ENCODE measurements at regions not wholly inside any gene's neighbourhood (a gene's known extent, or its start where the extent isn't known, plus 50 kb on each side); places are given as distances from the start of the nearest gene placed in this dataset.
"Not testable (repeated sequence)": the region's sequence is repeated elsewhere in the genome, so short reads cannot be mapped to it uniquely, and the experiment has no call there.

DNA sequence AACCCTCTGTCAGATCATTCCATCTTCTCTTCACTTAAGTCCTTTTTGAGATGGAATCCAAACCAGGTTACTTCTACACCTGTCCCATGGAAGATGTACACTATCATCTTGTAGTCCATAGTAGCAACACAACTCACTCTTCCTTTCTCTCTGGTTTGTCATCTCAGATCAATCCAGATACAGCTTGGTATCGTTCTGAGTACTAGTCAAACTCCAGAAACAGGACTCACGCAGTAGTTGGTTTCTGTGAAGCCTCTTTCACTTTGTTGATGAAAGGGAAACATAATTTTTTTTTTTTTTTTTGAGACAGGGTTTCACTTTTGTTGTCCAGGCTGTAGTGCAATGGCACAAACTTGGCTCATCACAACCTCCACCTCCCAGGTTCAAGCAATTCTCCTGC lies 484.0 kb downstream of the PRDM9 start:
- Histone ChIP-seq H3K36me3 (no peaks in the 10 kb centered on the region), H3K9me3 (replicated peaks) (no peaks in the 10 kb centered on the region), H3K27me3 (no peaks in the 10 kb centered on the region), H3K4me3 (no peak overlapping the region), H3K27ac (no peak overlapping the region), H3K4me1 (no peaks in the 10 kb centered on the region)
- DNase-seq = no peak

DNA sequence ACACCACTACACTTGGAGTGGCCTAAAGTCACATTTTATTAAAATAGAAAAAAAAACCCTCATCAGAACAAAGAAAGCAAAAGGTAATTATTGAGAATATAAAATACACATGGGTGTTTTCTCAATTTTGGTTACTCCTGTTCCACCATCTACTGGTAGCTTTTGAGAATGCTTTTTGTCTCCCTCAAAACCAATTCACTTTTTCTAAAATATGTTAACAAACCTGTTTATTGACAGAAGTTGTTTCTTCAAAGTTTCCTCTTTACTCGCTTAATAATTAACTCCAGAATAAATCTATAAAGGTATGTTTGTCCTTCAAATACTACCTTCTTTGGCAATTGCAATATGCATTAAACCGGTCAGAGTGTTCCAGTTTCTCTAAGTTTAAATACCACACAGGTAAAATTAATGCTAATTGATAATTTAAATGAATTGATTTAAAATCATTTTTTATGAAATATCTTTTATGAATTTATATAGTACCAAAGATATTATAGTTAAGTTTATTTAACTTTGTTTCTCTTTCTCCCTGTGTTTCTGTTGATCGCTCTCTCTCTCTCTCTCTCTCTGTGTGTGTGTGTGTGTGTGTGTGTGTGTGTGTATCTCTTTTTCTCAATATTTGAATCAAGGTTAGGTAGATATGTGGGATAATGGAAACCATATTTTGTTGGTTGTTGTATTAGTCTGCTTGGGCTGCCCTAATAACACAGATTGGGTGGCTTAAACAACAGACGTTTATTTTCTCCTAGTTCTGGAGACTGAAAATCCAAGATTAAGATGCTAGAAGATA lies 487.4 kb downstream of the PRDM9 start:
- Histone ChIP-seq H3K4me1 (no peaks in the 10 kb centered on the region), H3K27ac (no peak overlapping the region), H3K36me3 (no peaks in the 10 kb centered on the region), H3K9me3 (replicated peaks) (no peaks in the 10 kb centered on the region), H3K4me3 (no peak overlapping the region), H3K27me3 (no peaks in the 10 kb centered on the region)
- DNase-seq = no peak

DNA sequence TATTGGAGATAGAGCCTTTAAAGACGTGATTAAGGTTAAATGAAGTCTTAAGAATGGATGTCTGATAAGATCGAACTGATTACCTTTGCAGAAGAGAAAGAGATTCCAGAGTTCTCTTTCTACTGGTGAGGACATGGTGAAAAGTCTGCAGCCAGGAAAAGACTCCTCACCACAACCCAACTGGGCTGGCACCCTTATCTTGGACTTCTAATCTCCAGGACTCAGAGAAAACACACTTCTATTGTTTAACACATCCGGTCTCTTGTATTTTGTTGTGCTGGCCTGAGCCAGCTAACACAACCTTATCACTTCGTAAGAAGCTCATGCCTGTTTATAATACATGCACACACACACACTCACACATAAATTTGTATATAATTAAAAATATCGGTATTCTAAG lies 489.1 kb downstream of the PRDM9 start:
- no peaks in the 10 kb centered on the region for H3K9me3 ChIP-seq (replicated peaks)
- H3K4me3 ChIP-seq = no peak overlapping the region
- no peaks in the 10 kb centered on the region for H3K4me1 ChIP-seq
- H3K27me3 ChIP-seq = no peaks in the 10 kb centered on the region
- no peak for DNase-seq
- no peaks in the 10 kb centered on the region for H3K36me3 ChIP-seq
- no peak overlapping the region for H3K27ac ChIP-seq

DNA sequence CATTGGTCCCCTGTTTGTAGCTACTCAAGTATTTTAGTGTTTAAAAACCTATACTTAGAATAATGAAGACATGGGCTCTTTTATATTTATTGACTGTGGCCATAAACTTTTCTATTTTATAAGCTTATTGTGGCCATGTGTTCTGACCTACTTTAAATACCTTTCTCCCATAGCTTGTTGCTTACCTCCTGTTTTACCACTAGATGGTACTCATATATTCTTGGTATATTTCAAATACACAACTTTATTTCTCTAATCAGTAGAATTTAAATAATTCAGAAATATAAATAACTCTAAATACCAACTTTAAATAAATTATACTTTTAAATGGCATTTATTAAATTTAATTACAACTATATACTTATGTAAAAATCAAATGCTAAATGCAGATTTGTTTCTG lies 498.0 kb downstream of the PRDM9 start:
- no peak overlapping the region for H3K27ac ChIP-seq
- H3K27me3 ChIP-seq = no peaks in the 10 kb centered on the region

DNA sequence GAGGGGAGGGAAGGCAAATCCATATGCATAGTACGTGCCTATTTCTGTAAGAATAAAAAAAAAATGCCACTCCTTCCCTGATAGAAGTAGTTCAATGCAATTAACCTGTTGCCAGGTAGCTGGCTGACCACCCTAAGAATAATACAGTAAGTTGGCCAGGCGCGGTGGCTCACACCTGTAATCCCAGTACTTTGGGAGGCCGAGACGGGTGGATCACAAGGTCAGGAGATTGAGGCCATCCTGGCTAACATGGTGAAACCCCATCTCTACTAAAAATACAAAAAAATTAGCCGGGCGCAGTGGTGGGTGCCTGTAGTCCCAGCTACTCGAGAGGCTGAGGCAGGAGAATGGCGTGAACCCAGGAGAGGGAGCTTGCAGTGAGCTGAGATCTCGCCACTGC lies 510.3 kb downstream of the PRDM9 start:
- H3K27me3 ChIP-seq; DNase-seq; H3K4me1 ChIP-seq; H3K9me3 ChIP-seq (replicated peaks); H3K36me3 ChIP-seq; H3K4me3 ChIP-seq; H3K27ac ChIP-seq: not testable (repeated sequence)

More for the DNA sequence above, 498.0 kb downstream of the PRDM9 start:
- Histone ChIP-seq H3K36me3 (no peaks in the 10 kb centered on the region), H3K4me3 (no peak overlapping the region), H3K9me3 (replicated peaks) (no peaks in the 10 kb centered on the region), H3K4me1 (no peaks in the 10 kb centered on the region)
- DNase-seq = no peak

DNA sequence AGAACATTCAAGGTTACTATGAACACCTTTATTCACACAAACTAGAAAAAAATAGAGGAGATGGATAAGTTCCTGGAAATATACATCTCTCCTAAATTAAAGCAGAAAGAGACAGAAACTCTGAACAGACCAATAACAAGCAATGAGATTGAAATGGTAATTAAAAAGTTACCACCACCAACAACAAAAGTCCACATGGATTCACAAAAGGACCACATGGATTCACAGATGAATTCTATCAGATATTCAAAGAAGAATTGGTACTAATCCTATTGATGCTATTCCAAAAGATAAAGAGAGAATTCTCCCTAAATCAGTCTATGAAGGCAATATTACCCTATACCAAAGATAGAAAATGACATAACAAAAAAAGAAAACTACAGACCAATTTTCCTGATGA lies 518.9 kb downstream of the PRDM9 start:
- no peak for DNase-seq
- Histone ChIP-seq H3K4me1 (no peaks in the 10 kb centered on the region), H3K27me3 (no peaks in the 10 kb centered on the region), H3K9me3 (replicated peaks) (no peaks in the 10 kb centered on the region), H3K27ac (no peak overlapping the region), H3K4me3 (no peak overlapping the region), H3K36me3 (no peaks in the 10 kb centered on the region)

DNA sequence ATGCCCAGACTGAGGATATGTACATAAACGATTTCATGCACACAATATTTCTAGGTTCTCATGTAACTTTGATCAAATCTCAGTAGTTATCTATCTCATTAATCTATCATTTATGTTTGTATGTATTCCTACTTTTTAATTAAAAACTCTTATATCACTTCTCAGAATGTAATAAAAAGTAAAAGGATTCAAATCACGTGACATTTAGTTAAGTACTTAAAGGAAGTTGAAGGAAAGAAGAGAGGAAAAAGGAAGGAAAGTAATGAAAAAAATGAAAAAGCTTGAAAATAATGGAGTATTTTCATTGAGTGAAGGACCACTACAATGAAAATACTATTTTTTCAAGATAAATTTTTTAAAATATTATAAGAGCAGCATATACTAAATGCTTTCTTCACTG lies 535.3 kb downstream of the PRDM9 start:
- Histone ChIP-seq H3K36me3 (no peaks in the 10 kb centered on the region), H3K4me3 (no peak overlapping the region), H3K27me3 (no peaks in the 10 kb centered on the region), H3K4me1 (no peaks in the 10 kb centered on the region), H3K9me3 (replicated peaks) (no peaks in the 10 kb centered on the region), H3K27ac (no peak overlapping the region)
- DNase-seq = no peak

DNA sequence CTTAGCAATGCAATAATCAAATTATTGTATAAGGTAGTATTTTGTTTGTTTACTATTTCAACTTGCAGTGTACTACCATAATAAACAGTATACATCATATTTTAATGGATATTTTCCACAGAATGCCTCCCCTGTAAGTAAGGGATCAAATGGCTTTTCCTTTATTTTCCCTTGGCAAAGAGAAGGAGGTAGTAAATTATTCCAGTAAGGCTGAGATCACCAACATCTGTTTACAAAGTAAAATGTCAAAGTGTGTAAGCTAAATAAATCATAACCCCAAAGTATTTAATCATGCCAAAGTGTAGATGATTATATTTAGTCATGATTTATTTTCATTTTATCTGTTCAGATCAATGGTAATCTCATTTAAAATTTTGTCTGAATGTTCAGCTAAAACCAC lies 537.6 kb downstream of the PRDM9 start:
- no peak for DNase-seq
- Histone ChIP-seq H3K36me3 (no peaks in the 10 kb centered on the region), H3K27me3 (no peaks in the 10 kb centered on the region), H3K4me1 (no peaks in the 10 kb centered on the region), H3K4me3 (no peak overlapping the region), H3K9me3 (replicated peaks) (no peaks in the 10 kb centered on the region), H3K27ac (no peak overlapping the region)

DNA sequence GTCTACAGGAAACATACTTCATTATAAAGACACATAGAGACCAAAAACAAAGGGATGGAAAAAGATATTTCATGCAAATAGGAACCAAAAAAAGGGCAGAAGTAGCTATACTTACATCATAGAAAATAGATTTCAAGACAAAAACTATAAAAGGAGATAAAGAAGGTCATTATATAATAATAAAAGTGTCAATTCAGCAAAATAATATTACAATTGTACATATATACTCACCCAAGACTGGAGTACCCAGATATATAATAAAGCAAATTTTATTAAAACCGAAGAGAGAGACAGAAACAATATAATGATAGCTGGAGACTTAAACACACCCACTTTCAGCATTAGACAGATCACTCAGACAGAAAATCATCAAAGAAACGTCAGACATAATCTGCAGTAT lies 546.3 kb downstream of the PRDM9 start:
- Histone ChIP-seq H3K27me3 (no peaks in the 10 kb centered on the region), H3K36me3 (no peaks in the 10 kb centered on the region), H3K27ac (no peak overlapping the region), H3K4me3 (no peak overlapping the region), H3K9me3 (replicated peaks) (no peaks in the 10 kb centered on the region), H3K4me1 (no peaks in the 10 kb centered on the region)
- no peak for DNase-seq

DNA sequence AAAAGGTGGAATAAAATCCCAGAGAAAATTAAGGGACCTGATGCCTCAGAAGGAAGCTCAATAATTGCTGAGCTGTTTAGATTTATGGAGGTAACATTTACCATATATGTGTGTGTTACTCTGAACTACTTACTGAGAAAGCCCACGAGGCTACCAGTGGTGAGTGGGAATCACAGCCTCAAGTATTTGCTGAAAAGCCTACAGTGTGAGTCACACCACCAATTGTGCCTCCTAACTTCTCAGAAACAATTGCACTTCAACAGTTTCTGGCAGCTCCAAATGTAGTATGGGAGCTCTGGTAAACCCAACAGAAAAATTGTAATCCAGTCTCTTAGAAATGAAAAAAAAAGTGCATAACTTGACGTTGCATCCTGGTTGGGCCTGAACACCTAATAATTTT lies 551.6 kb downstream of the PRDM9 start:
- H3K9me3 ChIP-seq (replicated peaks) = no peaks in the 10 kb centered on the region
- no peak overlapping the region for H3K27ac ChIP-seq
- no peaks in the 10 kb centered on the region for H3K36me3 ChIP-seq
- no peaks in the 10 kb centered on the region for H3K4me1 ChIP-seq
- no peaks in the 10 kb centered on the region for H3K27me3 ChIP-seq
- DNase-seq = no peak
- no peak overlapping the region for H3K4me3 ChIP-seq

DNA sequence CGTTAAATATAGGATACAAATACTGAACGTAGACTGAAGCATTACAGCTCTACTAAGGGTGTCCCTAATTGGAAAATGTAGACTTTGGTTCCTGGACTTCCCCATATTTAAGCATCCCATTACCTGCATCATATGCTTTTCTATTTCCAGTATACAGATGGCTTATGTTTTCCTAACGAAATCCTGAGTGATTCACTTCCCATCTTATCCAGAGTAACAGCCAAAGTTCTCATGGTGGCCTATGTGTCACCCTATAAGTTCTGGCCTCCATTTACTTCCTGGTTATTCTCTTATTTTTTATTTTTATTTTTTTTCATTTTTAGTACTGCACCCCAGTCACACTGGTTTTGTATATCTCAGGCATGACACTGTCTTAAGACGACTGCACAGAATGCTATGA lies 552.3 kb downstream of the PRDM9 start:
- Histone ChIP-seq H3K4me3 (no peak overlapping the region), H3K36me3 (no peaks in the 10 kb centered on the region), H3K27me3 (no peaks in the 10 kb centered on the region), H3K27ac (no peak overlapping the region), H3K9me3 (replicated peaks) (no peaks in the 10 kb centered on the region), H3K4me1 (no peaks in the 10 kb centered on the region)
- DNase-seq = no peak

DNA sequence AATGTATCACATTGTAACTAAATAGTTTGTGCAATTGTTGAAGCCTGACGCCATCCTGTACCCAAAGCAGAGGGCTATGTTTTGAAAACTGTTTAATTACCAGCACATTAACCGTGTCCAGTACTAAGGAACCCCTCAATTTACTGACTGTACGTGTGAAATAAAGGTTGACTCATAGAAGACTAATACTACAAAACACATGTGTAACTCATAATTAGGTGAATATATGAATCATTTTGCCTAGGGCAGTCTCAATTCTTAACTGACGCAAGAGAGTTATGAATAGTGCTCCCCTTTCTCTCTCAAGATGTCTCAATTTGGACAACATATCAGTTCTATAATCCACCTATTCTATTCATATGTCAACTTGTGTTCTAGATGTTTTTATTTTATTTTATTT lies 558.4 kb downstream of the PRDM9 start:
- H3K4me3 ChIP-seq = no peak overlapping the region
- no peaks in the 10 kb centered on the region for H3K27me3 ChIP-seq
- no peaks in the 10 kb centered on the region for H3K36me3 ChIP-seq
- no peaks in the 10 kb centered on the region for H3K4me1 ChIP-seq
- no peaks in the 10 kb centered on the region for H3K9me3 ChIP-seq (replicated peaks)
- H3K27ac ChIP-seq = no peak overlapping the region
- no peak for DNase-seq

DNA sequence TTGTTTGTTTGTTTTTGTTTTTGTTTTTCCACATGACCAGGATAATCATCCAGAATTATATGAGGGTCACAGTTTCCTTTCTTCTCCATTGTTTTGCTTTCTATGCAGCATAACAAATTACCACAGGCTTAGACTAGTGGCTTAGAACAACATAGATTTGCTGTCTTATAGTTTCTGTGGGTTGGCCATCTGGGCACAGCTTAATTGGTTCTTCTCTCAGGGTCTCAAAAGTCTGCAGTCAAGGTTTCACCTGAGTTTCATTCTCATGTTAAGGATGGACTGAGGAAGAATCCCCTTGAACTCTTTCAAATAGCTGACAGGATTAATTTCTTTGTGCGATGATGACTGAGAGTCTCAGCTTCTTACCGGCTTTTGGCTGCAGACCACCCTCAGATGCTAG lies 559.8 kb downstream of the PRDM9 start:
- H3K4me3 ChIP-seq = no peak overlapping the region
- DNase-seq = no peak
- H3K27me3 ChIP-seq = no peaks in the 10 kb centered on the region
- no peak overlapping the region for H3K27ac ChIP-seq
- no peaks in the 10 kb centered on the region for H3K4me1 ChIP-seq
- no peaks in the 10 kb centered on the region for H3K36me3 ChIP-seq
- no peaks in the 10 kb centered on the region for H3K9me3 ChIP-seq (replicated peaks)

DNA sequence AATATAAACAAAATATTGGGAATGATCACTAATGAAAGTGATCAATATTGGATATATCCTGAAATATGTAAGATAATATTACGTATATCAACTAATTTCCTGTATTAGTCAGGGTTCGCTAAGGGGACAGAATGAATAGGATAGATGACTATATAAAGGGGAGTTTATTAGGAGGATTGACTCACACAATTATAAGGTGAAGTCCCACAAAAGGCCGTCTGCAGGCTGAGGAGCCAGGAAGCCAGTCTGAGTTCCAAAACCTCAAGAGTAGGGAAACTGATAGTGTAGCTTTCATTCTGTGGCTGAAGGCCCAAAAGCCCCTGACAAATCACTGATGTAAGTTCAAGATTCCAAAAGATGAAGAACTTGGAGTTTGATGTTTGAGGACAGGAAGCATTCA lies 561.1 kb downstream of the PRDM9 start:
- H3K4me3 ChIP-seq = no peak overlapping the region
- no peaks in the 10 kb centered on the region for H3K9me3 ChIP-seq (replicated peaks)
- no peaks in the 10 kb centered on the region for H3K27me3 ChIP-seq
- no peak for DNase-seq
- H3K4me1 ChIP-seq = no peaks in the 10 kb centered on the region
- no peak overlapping the region for H3K27ac ChIP-seq
- no peaks in the 10 kb centered on the region for H3K36me3 ChIP-seq

DNA sequence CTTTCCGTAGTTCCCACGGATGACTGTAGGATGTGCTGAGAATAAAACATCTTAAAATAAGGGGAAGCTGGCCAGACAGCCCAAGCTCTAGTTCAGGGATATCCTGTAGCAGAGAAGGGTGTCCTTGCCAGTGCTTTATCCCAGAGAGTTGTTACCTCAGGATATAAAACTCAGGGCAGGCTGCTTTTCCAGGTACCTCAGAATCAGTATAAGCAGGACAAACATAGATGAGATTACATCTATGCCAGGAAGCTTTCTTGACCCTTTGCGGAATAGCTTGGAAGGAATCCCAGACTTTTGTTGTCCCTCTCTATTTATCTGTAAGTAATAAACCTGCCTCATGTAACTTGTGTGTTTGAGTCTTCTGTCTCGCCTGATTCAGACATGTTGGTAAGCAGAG lies 565.7 kb downstream of the PRDM9 start:
- no peak for DNase-seq
- Histone ChIP-seq H3K9me3 (replicated peaks) (no peaks in the 10 kb centered on the region), H3K4me3 (no peak overlapping the region), H3K36me3 (no peaks in the 10 kb centered on the region), H3K4me1 (no peaks in the 10 kb centered on the region), H3K27me3 (no peaks in the 10 kb centered on the region), H3K27ac (no peak overlapping the region)

DNA sequence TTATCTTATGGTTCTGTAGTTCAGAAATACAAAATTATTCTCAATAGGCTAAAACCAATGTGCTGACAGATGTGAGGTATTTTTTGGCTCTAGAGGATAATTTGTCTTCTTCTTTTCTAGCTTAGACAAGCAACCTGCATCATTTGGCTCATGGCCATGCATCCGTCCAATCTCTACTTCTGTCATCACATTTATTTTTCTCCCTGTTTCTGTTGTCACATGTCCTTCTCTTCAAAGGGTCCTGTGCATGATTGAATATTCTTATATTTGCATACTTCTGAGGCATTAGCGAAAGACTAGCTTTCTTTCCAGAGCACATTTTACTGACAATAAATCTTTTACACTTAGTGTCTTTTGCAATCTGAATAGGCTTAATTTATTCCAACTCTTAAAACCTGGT lies 564.7 kb downstream of the CDH10 start:
- Histone ChIP-seq H3K36me3 (no peaks in the 10 kb centered on the region), H3K4me3 (no peak overlapping the region), H3K27ac (no peak overlapping the region), H3K27me3 (no peaks in the 10 kb centered on the region), H3K9me3 (replicated peaks) (no peaks in the 10 kb centered on the region), H3K4me1 (no peaks in the 10 kb centered on the region)
- DNase-seq = no peak

All from SJCRH30 (cell line).